Gastroesophageal sphincter (tissue), 4 donors: ENCODE measurements at regions not wholly inside any gene's neighbourhood (a gene's known extent, or its start where the extent isn't known, plus 50 kb on each side); places are given as distances from the start of the nearest gene placed in this dataset.

ENCODE experiments used
- ATAC-seq: fragments of 150-250 bp; one replicate; pipeline ENCODE4 v1.9.1; 2016; ENCODE audit warnings: mild to moderate bottlenecking, moderate library complexity
- H3K27ac ChIP-seq, 4 donors: fragments of 200-600 bp; sonication (generic) in 3 of 4; 1 replicate in 3 of 4; 2 replicates in 1 of 4; pipeline ENCODE4 v1.5.1; 2016 to 2019
- H3K27me3 ChIP-seq: fragments of 200-600 bp; sonication (generic); one replicate; pipeline ENCODE4 v1.5.1; 2019
- H3K36me3 ChIP-seq, 2 donors: fragments of 200-600 bp; sonication (generic); one replicate each; pipeline ENCODE4 v1.5.1; 2019; ENCODE audit warnings: control low read depth in 1 of 2
- H3K4me1 ChIP-seq, 3 donors: fragments of 200-600 bp; sonication (generic); 1 replicate in 2 of 3; 2 replicates in 1 of 3; pipeline ENCODE4 v1.5.1; 2016 to 2019; ENCODE audit warnings: control low read depth in 2 of 3
- H3K4me3 ChIP-seq, 2 donors: fragments of 200-600 bp; sonication (generic); one replicate each; pipeline ENCODE4 v1.5.1; 2019; ENCODE audit warnings: mild to moderate bottlenecking in 1 of 2, moderate library complexity in 1 of 2
- H3K9me3 ChIP-seq, 3 donors: fragments of 200-600 bp; sonication (generic); one replicate each; pipeline ENCODE4 v1.5.1; 2017 to 2019; ENCODE audit warnings: control low read depth in 2 of 3
- CTCF ChIP-seq, 4 experiments: fragments of 200-600 bp in 2 of 4; fragments of 450-650 bp in 2 of 4; sonication (generic) in 1 of 4; IDR thresholded peaks; one replicate each; pipeline ENCODE4 v1.5.1; 2017 to 2019; ENCODE audit warnings: antibody characterized with exemption in 4 of 4, mild to moderate bottlenecking in 2 of 4, moderate library complexity in 2 of 4
- EP300 ChIP-seq: sonication (generic); formaldehyde crosslinking; IDR thresholded peaks from one replicate; pipeline ENCODE4 v1.6.1; 2017; ENCODE audit warnings: antibody characterized with exemption, mild to moderate bottlenecking
- POLR2A ChIP-seq, 2 donors: fragments of 450-650 bp; IDR thresholded peaks; one replicate each; pipeline ENCODE4 v1.6.1; 2017; ENCODE audit warnings: antibody characterized with exemption in 2 of 2, mild to moderate bottlenecking in 2 of 2, moderate library complexity in 1 of 2
- POLR2AphosphoS5 ChIP-seq: sonication (generic); formaldehyde crosslinking; IDR thresholded peaks from one replicate; pipeline ENCODE4 v1.6.1; 2017; ENCODE audit warnings: antibody characterized with exemption
- WGBS, 2 donors: methylation state at CpG; one replicate each; pipeline ENCODE4 v1.1.5; 2018; ENCODE audit warnings: low coverage in 1 of 2; 5-methylcytosine and 5-hydroxymethylcytosine counted together

GRCh38 chr16:13390093-13390985, 488.9 kb downstream of the SHISA9 start:
- no peak overlapping the region for H3K4me3 ChIP-seq
- no peak for ATAC-seq
- TF ChIP-seq POLR2AphosphoS5 (no peak), EP300 (no peak), CTCF (IDR thresholded peaks at IDR 0.05) (no peak), POLR2A (IDR thresholded peaks at IDR 0.05) (no peak)
- no peak overlapping the region for H3K27ac ChIP-seq
- peaks cover 0 to 30% (median 0%) of the 10 kb centered on the region in 3 donors for H3K9me3 ChIP-seq
- WGBS, 2 donors: 57 to 84% methylated on average over 6 to 7 of the region's 7 CpGs
- H3K4me1 ChIP-seq: no peaks in the 10 kb centered on the region
- no peaks in the 10 kb centered on the region for H3K27me3 ChIP-seq
- H3K36me3 ChIP-seq: no peaks in the 10 kb centered on the region

GRCh38 chr16:13390986-13391305, 489.5 kb downstream of the SHISA9 start:
- Histone ChIP-seq H3K27ac (no peak overlapping the region), H3K27me3 (no peaks in the 10 kb centered on the region), H3K4me1 (no peaks in the 10 kb centered on the region), H3K4me3 (no peak overlapping the region), H3K36me3 (no peaks in the 10 kb centered on the region), H3K9me3 (peaks cover 0 to 25% (median 0%) of the 10 kb centered on the region in 3 donors)
- no peak for ATAC-seq
- TF ChIP-seq POLR2A (IDR thresholded peaks at IDR 0.05) (no peak), CTCF (IDR thresholded peaks at IDR 0.05) (no peak), EP300 (no peak), POLR2AphosphoS5 (no peak)

- Histone ChIP-seq H3K27ac (no peak overlapping the region), H3K4me3 (no peak overlapping the region), H3K9me3 (peaks cover 0 to 21% (median 0%) of the 10 kb centered on the region in 3 donors), H3K4me1 (no peaks in the 10 kb centered on the region), H3K36me3 (no peaks in the 10 kb centered on the region), H3K27me3 (no peaks in the 10 kb centered on the region)
- TF ChIP-seq EP300: no peak
- no peak for TF ChIP-seq POLR2AphosphoS5
- TF ChIP-seq CTCF (IDR thresholded peaks at IDR 0.05): no peak
- TF ChIP-seq POLR2A (IDR thresholded peaks at IDR 0.05): no peak
- ATAC-seq: no peak
- 64 to 76% methylated on average over 2 to 3 of the region's 3 CpGs for WGBS, 2 donors
These were observed 489.9 kb downstream of the SHISA9 start for GRCh38 chr16:13391337-13391736.

GRCh38 chr16:13392341-13392740, 490.9 kb downstream of the SHISA9 start:
- Histone ChIP-seq H3K9me3 (peaks cover 0 to 13% (median 0%) of the 10 kb centered on the region in 3 donors), H3K4me3 (no peak overlapping the region), H3K4me1 (no peaks in the 10 kb centered on the region), H3K27me3 (no peaks in the 10 kb centered on the region), H3K27ac (no peak overlapping the region), H3K36me3 (no peaks in the 10 kb centered on the region)
- no peak for TF ChIP-seq CTCF (IDR thresholded peaks at IDR 0.05)
- no peak for TF ChIP-seq EP300
- no peak for TF ChIP-seq POLR2A (IDR thresholded peaks at IDR 0.05)
- no peak for TF ChIP-seq POLR2AphosphoS5
- 80 to 90% methylated on average over 3 to 4 of the region's 4 CpGs for WGBS, 2 donors
- no peak for ATAC-seq

GRCh38 chr16:13393816-13394215, 492.4 kb downstream of the SHISA9 start:
- H3K4me1 ChIP-seq: no peaks in the 10 kb centered on the region
- H3K9me3 ChIP-seq: peaks cover 0 to under 1% (median 0%) of the 10 kb centered on the region in 3 donors
- no peak for ATAC-seq
- TF ChIP-seq EP300 (no peak), POLR2AphosphoS5 (no peak), CTCF (IDR thresholded peaks at IDR 0.05) (no peak), POLR2A (IDR thresholded peaks at IDR 0.05) (no peak)
- no peak overlapping the region for H3K4me3 ChIP-seq
- no peak overlapping the region for H3K27ac ChIP-seq
- WGBS, 2 donors: 78 to 94% methylated on average over 2 to 3 of the region's 7 CpGs
- no peaks in the 10 kb centered on the region for H3K36me3 ChIP-seq
- no peaks in the 10 kb centered on the region for H3K27me3 ChIP-seq
